ENCODE measurements at regions not wholly inside any gene's neighbourhood (a gene's known extent, or its start where the extent isn't known, plus 50 kb on each side); places are given as distances from the start of the nearest gene placed in this dataset.

DNA sequence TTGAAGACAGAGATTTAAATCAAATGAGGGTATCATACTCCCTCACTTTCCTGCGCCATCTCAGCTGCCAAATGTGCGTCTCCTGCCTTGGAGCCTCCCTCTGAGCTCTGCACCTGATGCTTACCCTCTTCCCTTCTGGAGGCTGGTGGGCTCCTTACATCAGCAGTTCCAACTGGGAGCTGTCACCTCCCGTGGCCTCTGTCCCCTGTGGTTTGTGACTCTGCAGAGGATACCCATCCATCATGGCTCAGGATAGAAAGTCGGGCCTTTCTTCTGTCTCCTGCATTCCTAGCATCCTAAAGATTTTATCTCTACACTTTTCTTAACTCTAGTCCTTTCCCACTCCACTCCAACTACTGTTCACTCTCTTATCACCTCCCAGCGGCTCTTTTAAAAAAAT, 570.6 kb downstream of the BCL11B start:
- H3K9ac ChIP-seq (ENCODE audit: insufficient read depth, low read depth, low read length): no peak overlapping the region
- no peaks in the 10 kb centered on the region for H3K36me3 ChIP-seq (replicated peaks in 1 of 2; ENCODE audit: control insufficient read depth in 1 of 2, insufficient read depth in 2 of 2, low read length in 2 of 2)
- ATAC-seq (no peak), FAIRE-seq (no peak), DNase-seq (ENCODE audit: low spot score) (no peak)
- WGBS (ENCODE audit: low lambda C conversion rate): 4% methylated on average over 5 of the region's 5 CpGs
- no peaks in the 10 kb centered on the region for H4K20me1 ChIP-seq (ENCODE audit: insufficient read depth, low read length)
- intact Hi-C loops (cut with micrococcal nuclease; ENCODE audit: unreplicated experiment) (no loop called here), in situ Hi-C loops (cut with HindIII; ENCODE audit: extremely low pct_ligation_motif_present, low pct_unique_long_range_greater_than_20kb) (no loop called here)
- H3K79me2 ChIP-seq (ENCODE audit: insufficient read depth, low read length): no peaks in the 10 kb centered on the region
- no peaks in the 10 kb centered on the region for H3K4me1 ChIP-seq (ENCODE audit: insufficient read depth, low read length)
- H2AFZ ChIP-seq (ENCODE audit: low read length): no peak overlapping the region
- no peaks in the 10 kb centered on the region for H3K27me3 ChIP-seq (ENCODE audit: control insufficient read depth in 1 of 2, insufficient read depth in 2 of 2, low read length in 2 of 2)
- peaks cover 58% of the 10 kb centered on the region for H3K9me3 ChIP-seq (ENCODE audit: low read length)
- BruUV-seq (replicated peaks): no TSS peak
- CTCF ChIA-PET (ENCODE audit: low intra/inter-chr PET ratio, low total read pairs): no interaction called here
- TF ChIP-seq, protein P1, sequence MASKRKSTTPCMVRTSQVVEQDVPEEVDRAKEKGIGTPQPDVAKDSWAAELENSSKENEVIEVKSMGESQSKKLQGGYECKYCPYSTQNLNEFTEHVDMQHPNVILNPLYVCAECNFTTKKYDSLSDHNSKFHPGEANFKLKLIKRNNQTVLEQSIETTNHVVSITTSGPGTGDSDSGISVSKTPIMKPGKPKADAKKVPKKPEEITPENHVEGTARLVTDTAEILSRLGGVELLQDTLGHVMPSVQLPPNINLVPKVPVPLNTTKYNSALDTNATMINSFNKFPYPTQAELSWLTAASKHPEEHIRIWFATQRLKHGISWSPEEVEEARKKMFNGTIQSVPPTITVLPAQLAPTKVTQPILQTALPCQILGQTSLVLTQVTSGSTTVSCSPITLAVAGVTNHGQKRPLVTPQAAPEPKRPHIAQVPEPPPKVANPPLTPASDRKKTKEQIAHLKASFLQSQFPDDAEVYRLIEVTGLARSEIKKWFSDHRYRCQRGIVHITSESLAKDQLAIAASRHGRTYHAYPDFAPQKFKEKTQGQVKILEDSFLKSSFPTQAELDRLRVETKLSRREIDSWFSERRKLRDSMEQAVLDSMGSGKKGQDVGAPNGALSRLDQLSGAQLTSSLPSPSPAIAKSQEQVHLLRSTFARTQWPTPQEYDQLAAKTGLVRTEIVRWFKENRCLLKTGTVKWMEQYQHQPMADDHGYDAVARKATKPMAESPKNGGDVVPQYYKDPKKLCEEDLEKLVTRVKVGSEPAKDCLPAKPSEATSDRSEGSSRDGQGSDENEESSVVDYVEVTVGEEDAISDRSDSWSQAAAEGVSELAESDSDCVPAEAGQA (IDR thresholded peaks at IDR 0.05; ENCODE audit: low read depth): no peak
- TF ChIP-seq, protein P1 (CRISPR knock-in tag; IDR thresholded peaks at IDR 0.05; ENCODE audit: borderline replicate concordance): no peak
- TF ChIP-seq ZNF574 (CRISPR knock-in tag; IDR thresholded peaks at IDR 0.05): no peak
- no peak for TF ChIP-seq ZFAT (CRISPR knock-in tag; conservative IDR thresholded peaks at IDR 0.05)
- no peak for TF ChIP-seq PRMT3 (CRISPR knock-in tag; IDR thresholded peaks at IDR 0.05; ENCODE audit: borderline replicate concordance, low read depth)
- H3K4me2 ChIP-seq (ENCODE audit: low read depth, low read length): no peak overlapping the region
- POLR2A ChIA-PET: no interaction called here
- no peak overlapping the region for H3K4me3 ChIP-seq (replicated peaks in 1 of 3; ENCODE audit: insufficient read depth in 1 of 3, low read depth in 2 of 3, low read length in 3 of 3)
- no peak overlapping the region for H3K27ac ChIP-seq (ENCODE audit: extremely low read length, insufficient read depth, low read length)

Measured in HepG2 (cell line).